ENCODE measurements at regions not wholly inside any gene's neighbourhood (a gene's known extent, or its start where the extent isn't known, plus 50 kb on each side); places are given as distances from the start of the nearest gene placed in this dataset.
"Not testable (repeated sequence)": the region's sequence is repeated elsewhere in the genome, so short reads cannot be mapped to it uniquely, and the experiment has no call there.

GRCh38 chr3:193927413-193928206, 208.3 kb upstream of the HES1 start:
- DNase-seq (ENCODE audit: low read depth): not testable (repeated sequence)

GRCh38 chr3:193928354-193929209, 207.4 kb upstream of the HES1 start:
- DNase-seq (ENCODE audit: low read depth): peak; percentile 85

- no peak for DNase-seq (ENCODE audit: low read depth)
Measured at GRCh38 chr3:193929373-193929772, 206.6 kb upstream of the HES1 start.

GRCh38 chr3:193929921-193930646, 205.9 kb upstream of the HES1 start:
- no peak for DNase-seq (ENCODE audit: low read depth)

- peak; percentile 41 for DNase-seq (ENCODE audit: low read depth)
Measured at GRCh38 chr3:193932136-193932535, 203.8 kb upstream of the HES1 start.

GRCh38 chr3:193932576-193932975, 203.4 kb upstream of the HES1 start:
- DNase-seq (ENCODE audit: low read depth): no peak

GRCh38 chr3:193933451-193933850, 202.5 kb upstream of the HES1 start:
- DNase-seq (ENCODE audit: low read depth): peak; percentile 23

GRCh38 chr3:193935916-193936315, 200.0 kb upstream of the HES1 start:
- no peak for DNase-seq (ENCODE audit: low read depth)

GRCh38 chr3:193938613-193939012, 197.3 kb upstream of the HES1 start:
- DNase-seq (ENCODE audit: low read depth): no peak

- no peak for DNase-seq (ENCODE audit: low read depth)
Measured at GRCh38 chr3:193939527-193939926, 196.4 kb upstream of the HES1 start.

- DNase-seq (ENCODE audit: low read depth): no peak
Measured at GRCh38 chr3:193940526-193940925, 195.4 kb upstream of the HES1 start.

GRCh38 chr3:193941486-193941885, 194.5 kb upstream of the HES1 start:
- DNase-seq (ENCODE audit: low read depth): no peak

GRCh38 chr3:193942516-193943055, 193.4 kb upstream of the HES1 start:
- DNase-seq (ENCODE audit: low read depth): no peak

GRCh38 chr3:193943200-193943599, 192.7 kb upstream of the HES1 start:
- DNase-seq (ENCODE audit: low read depth): no peak

GRCh38 chr3:193943851-193944517, 192.0 kb upstream of the HES1 start:
- no peak for DNase-seq (ENCODE audit: low read depth)

GRCh38 chr3:193944518-193944884, 191.4 kb upstream of the HES1 start:
- DNase-seq (ENCODE audit: low read depth): no peak

- no peak for DNase-seq (ENCODE audit: low read depth)
Measured at GRCh38 chr3:193945143-193945542, 190.8 kb upstream of the HES1 start.

GRCh38 chr3:193946945-193947344, 189.0 kb upstream of the HES1 start:
- peak; percentile 96 for DNase-seq (ENCODE audit: low read depth)

- peak; percentile 40 for DNase-seq (ENCODE audit: low read depth)
Measured at GRCh38 chr3:193947596-193947995, 188.4 kb upstream of the HES1 start.

GRCh38 chr3:193948459-193948858, 187.5 kb upstream of the HES1 start:
- no peak for DNase-seq (ENCODE audit: low read depth)

GRCh38 chr3:193951859-193952258, 184.1 kb upstream of the HES1 start:
- DNase-seq (ENCODE audit: low read depth): no peak
